ENCODE measurements at regions not wholly inside any gene's neighbourhood (a gene's known extent, or its start where the extent isn't known, plus 50 kb on each side); places are given as distances from the start of the nearest gene placed in this dataset.
A peak's percentile ranks its signal among the peaks of the same experiment; 100 is the strongest.

DNA sequence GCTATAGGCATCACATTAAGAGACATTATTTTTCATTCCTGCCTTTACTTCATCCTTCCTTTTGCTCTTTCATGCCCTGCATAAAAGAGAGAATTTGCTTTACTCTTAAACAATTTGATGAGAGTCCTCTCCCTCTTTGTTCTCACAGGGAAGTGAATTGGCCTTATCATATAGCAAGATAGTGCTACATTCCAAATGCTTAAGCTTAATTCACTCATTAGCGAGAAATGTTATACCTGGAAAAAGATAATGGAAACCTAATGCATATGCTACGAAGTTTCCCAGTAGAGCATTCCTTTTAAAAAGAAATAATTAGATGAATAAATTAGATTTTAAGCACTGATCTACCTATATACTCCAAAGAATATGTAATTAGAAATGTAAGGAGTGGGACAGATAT lies 798.8 kb downstream of the C12orf50 start:
- H3K27ac Mint-ChIP-seq = no peak overlapping the region

DNA sequence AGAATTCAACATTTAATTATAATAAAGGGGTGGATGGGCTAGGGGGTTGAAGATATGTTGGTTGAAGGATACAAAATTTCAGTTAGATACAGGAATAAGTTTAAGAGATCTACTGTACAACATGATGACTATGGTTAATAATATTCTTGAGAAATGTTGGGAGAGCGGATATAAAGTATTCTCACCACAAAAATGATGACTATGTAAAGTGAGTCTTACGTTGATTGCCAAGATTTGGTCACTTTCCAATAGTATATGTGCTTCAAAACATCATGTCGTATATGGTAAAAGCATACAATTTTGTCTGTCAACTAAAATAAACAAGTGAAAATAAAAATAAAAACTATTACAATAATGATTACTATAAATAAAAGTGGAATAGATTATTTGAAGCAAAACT lies 802.0 kb downstream of the C12orf50 start:
- TF ChIP-seq, protein P1, sequence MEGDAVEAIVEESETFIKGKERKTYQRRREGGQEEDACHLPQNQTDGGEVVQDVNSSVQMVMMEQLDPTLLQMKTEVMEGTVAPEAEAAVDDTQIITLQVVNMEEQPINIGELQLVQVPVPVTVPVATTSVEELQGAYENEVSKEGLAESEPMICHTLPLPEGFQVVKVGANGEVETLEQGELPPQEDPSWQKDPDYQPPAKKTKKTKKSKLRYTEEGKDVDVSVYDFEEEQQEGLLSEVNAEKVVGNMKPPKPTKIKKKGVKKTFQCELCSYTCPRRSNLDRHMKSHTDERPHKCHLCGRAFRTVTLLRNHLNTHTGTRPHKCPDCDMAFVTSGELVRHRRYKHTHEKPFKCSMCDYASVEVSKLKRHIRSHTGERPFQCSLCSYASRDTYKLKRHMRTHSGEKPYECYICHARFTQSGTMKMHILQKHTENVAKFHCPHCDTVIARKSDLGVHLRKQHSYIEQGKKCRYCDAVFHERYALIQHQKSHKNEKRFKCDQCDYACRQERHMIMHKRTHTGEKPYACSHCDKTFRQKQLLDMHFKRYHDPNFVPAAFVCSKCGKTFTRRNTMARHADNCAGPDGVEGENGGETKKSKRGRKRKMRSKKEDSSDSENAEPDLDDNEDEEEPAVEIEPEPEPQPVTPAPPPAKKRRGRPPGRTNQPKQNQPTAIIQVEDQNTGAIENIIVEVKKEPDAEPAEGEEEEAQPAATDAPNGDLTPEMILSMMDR (IDR thresholded peaks at IDR 0.05; ENCODE audit: unreplicated experiment) = no peak
- no peak overlapping the region for H3K4me3 Mint-ChIP-seq (ENCODE audit: low read depth)
- no peaks in the 10 kb centered on the region for H3K4me1 Mint-ChIP-seq (ENCODE audit: low read depth)
- no peak overlapping the region for H3K27ac Mint-ChIP-seq
- no peaks in the 10 kb centered on the region for H3K36me3 Mint-ChIP-seq (ENCODE audit: insufficient read depth)
- no peaks in the 10 kb centered on the region for H3K27me3 Mint-ChIP-seq
- no peak for DNase-seq (ENCODE audit: low spot score, unreplicated experiment)
- H3K9me3 Mint-ChIP-seq (ENCODE audit: low read depth) = no peaks in the 10 kb centered on the region

More for the DNA sequence above, 798.8 kb downstream of the C12orf50 start:
- Mint-ChIP-seq H3K4me1 (ENCODE audit: low read depth) (no peaks in the 10 kb centered on the region), H3K9me3 (ENCODE audit: low read depth) (no peaks in the 10 kb centered on the region), H3K4me3 (ENCODE audit: low read depth) (no peak overlapping the region), H3K36me3 (ENCODE audit: insufficient read depth) (no peaks in the 10 kb centered on the region), H3K27me3 (no peaks in the 10 kb centered on the region)
- TF ChIP-seq, protein P1 (IDR thresholded peaks at IDR 0.05; ENCODE audit: unreplicated experiment) = no peak
- DNase-seq (ENCODE audit: low spot score, unreplicated experiment) = no peak

DNA sequence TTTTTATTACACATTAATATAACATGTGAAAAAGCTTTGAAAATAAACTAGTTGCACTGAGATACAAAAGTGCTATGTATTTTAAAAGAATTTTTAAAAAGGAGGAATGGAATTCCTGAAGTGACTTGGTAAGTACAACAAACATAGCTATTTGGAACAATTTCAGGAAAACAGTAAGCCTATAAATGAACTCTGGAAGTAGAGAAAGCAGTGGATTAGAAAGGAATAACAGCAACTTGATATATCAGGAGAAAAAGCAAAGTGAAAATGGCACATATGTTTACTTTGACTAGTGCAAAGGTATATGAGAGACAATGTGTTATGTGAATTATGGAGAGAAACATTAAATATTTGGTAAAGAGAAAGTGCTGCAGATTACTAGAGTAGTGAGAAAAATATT lies 811.7 kb downstream of the C12orf50 start:
- H3K9me3 Mint-ChIP-seq (ENCODE audit: low read depth) = peaks cover 4% of the 10 kb centered on the region
- peaks cover 4% of the 10 kb centered on the region for H3K4me1 Mint-ChIP-seq (ENCODE audit: low read depth)

DNA sequence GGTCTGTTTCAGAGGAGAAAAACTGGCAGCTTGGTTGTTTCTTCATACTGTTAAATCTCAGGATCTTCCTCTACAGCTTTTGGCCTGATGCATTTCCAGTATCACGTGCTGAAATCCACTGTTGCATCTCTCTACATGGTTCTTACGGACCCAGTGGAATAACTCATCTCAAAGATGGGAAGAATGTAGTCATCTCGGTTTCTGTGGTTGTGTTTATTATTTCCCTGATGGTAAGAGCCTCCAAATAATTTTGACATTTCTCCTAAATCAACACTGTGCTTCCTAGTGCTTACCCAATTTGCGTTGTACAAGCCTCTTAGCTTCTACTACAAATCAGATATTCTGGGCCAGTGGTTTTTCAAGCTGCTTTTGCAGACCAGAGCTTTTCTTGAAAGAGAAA lies 812.8 kb downstream of the C12orf50 start:
- Mint-ChIP-seq H3K4me3 (ENCODE audit: low read depth) (no peak overlapping the region), H3K27me3 (no peaks in the 10 kb centered on the region), H3K27ac (no peak overlapping the region), H3K36me3 (ENCODE audit: insufficient read depth) (no peaks in the 10 kb centered on the region), H3K4me1 (ENCODE audit: low read depth) (peaks cover 7% of the 10 kb centered on the region), H3K9me3 (ENCODE audit: low read depth) (peaks cover 4% of the 10 kb centered on the region)
- DNase-seq (ENCODE audit: low spot score, unreplicated experiment) = no peak
- TF ChIP-seq, protein P1 (IDR thresholded peaks at IDR 0.05; ENCODE audit: unreplicated experiment) = no peak

More for the DNA sequence above, 811.7 kb downstream of the C12orf50 start:
- DNase-seq (ENCODE audit: low spot score, unreplicated experiment) = no peak
- peak overlapping the region; percentile 2 for H3K27ac Mint-ChIP-seq
- H3K27me3 Mint-ChIP-seq = no peaks in the 10 kb centered on the region
- no peaks in the 10 kb centered on the region for H3K36me3 Mint-ChIP-seq (ENCODE audit: insufficient read depth)
- no peak overlapping the region for H3K4me3 Mint-ChIP-seq (ENCODE audit: low read depth)
- TF ChIP-seq, protein P1 (IDR thresholded peaks at IDR 0.05; ENCODE audit: unreplicated experiment) = no peak

DNA sequence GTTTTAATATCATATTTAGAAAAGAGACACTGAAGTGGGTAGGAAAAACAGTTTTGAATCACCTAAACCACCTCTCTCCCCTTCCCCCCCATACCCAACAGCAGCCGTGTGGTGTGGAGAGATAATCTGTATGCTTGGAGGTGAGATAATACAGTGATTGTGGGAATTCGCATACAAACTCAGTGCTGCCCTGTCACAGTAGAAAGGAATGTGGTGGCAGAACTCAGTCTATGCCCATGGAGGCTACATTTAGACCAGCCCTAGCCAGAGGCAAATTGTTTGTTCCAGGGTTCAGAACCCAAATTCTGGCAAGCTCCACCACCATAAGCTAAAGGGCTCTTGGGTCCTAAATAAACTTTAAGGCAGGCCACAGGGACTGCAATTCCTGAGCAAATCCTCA lies 827.0 kb downstream of the C12orf50 start:
- Mint-ChIP-seq H3K36me3 (ENCODE audit: insufficient read depth) (no peaks in the 10 kb centered on the region), H3K9me3 (ENCODE audit: low read depth) (peaks cover 12% of the 10 kb centered on the region), H3K27me3 (no peaks in the 10 kb centered on the region), H3K27ac (no peak overlapping the region), H3K4me3 (ENCODE audit: low read depth) (no peak overlapping the region), H3K4me1 (ENCODE audit: low read depth) (no peaks in the 10 kb centered on the region)
- no peak for DNase-seq (ENCODE audit: low spot score, unreplicated experiment)
- TF ChIP-seq, protein P1 (IDR thresholded peaks at IDR 0.05; ENCODE audit: unreplicated experiment) = no peak
